Hypothalamus (tissue), 51 donors: ENCODE measurements at regions not wholly inside any gene's neighbourhood (a gene's known extent, or its start where the extent isn't known, plus 50 kb on each side); places are given as distances from the start of the nearest gene placed in this dataset.
A peak's percentile ranks its signal among the peaks of the same experiment; 100 is the strongest.

Source experiments
- DNase-seq, 51 donors: peaks; one replicate each; lab custom pipeline; 2025; lab: John Stamatoyannopoulos, UW

- DNase-seq, result no peak
These were observed 97.6 kb downstream of the TM2D1 start for GRCh38 chr1:61627365-61627764.

GRCh38 chr1:61626816-61627215 lies 98.1 kb downstream of the TM2D1 start:
- DNase-seq, result no peak

GRCh38 chr1:61623852-61624251 lies 101.1 kb downstream of the TM2D1 start:
- no peak for DNase-seq

GRCh38 chr1:61620536-61620935 lies 104.4 kb downstream of the TM2D1 start:
- no peak for DNase-seq

GRCh38 chr1:61618755-61619154 lies 106.2 kb downstream of the TM2D1 start:
- DNase-seq, result no peak

- no peak for DNase-seq
These were observed 106.7 kb downstream of the TM2D1 start for GRCh38 chr1:61618193-61618592.

GRCh38 chr1:61616830-61617229 lies 108.1 kb downstream of the TM2D1 start:
- DNase-seq, result no peak

- no peak for DNase-seq
These were observed 112.3 kb downstream of the TM2D1 start for GRCh38 chr1:61612602-61613001.

GRCh38 chr1:61609040-61609439 lies 115.9 kb downstream of the TM2D1 start:
- no peak for DNase-seq

- DNase-seq, result no peak
These were observed 117.5 kb downstream of the TM2D1 start for GRCh38 chr1:61607448-61607847.

GRCh38 chr1:61606448-61607312 lies 118.3 kb downstream of the TM2D1 start:
- DNase-seq, result peak in 2 of 51 donors; percentile 6 to 28

- DNase-seq, result no peak
These were observed 119.2 kb downstream of the TM2D1 start for GRCh38 chr1:61605607-61606321.

GRCh38 chr1:61604684-61605083 lies 120.3 kb downstream of the TM2D1 start:
- DNase-seq, result no peak

- DNase-seq, result no peak
These were observed 120.7 kb downstream of the TM2D1 start for GRCh38 chr1:61604261-61604660.

GRCh38 chr1:61602663-61603062 lies 122.3 kb downstream of the TM2D1 start:
- no peak for DNase-seq

- DNase-seq, result no peak
These were observed 127.3 kb downstream of the TM2D1 start for GRCh38 chr1:61597601-61598000.

- no peak for DNase-seq
These were observed 131.6 kb downstream of the TM2D1 start for GRCh38 chr1:61593331-61593730.

GRCh38 chr1:61591351-61591750 lies 133.6 kb downstream of the TM2D1 start:
- peak in 2 of 51 donors; percentile 9 to 27 for DNase-seq

GRCh38 chr1:61588736-61589672 lies 135.9 kb downstream of the TM2D1 start:
- peak in 3 of 51 donors; percentile 2 to 7 (median 4) for DNase-seq

GRCh38 chr1:61585714-61586113 lies 139.2 kb downstream of the TM2D1 start:
- DNase-seq, result no peak

GRCh38 chr1:61583703-61584102 lies 141.2 kb downstream of the TM2D1 start:
- no peak for DNase-seq
